Panc1 (cell line): ENCODE measurements at regions not wholly inside any gene's neighbourhood (a gene's known extent, or its start where the extent isn't known, plus 50 kb on each side); places are given as distances from the start of the nearest gene placed in this dataset.

Experiments used
- ATAC-seq: fragments of 200-7000 bp; cut with Tn5 transposase; 2 replicates; pipeline ENCODE4 v1.9.1; 2020; ENCODE audit warnings: mild to moderate bottlenecking, moderate library complexity
- BruUV-seq: library from RNA; stranded (reverse); fragments of 400-500 nt; replicated peaks from 2 replicates; lab custom pipeline; 2021; lab: Mats Ljungman, UMichigan
- CTCF ChIA-PET: fragments of 300-600 bp; sonication (Branson Sonifier 250); formaldehyde crosslinking; loops from one replicate; lab custom pipeline; 2022; ENCODE audit warnings: antibody characterized with exemption; lab: Charles Lee
- POLR2A ChIA-PET: fragments of 300-600 bp; sonication (Branson Sonifier 250); formaldehyde crosslinking; loops from one replicate; lab custom pipeline; 2022; ENCODE audit warnings: antibody characterized with exemption; lab: Charles Lee
- DNase-seq: peaks from one replicate; pipeline ENCODE4 v3.0.0-alpha.2; 2010; ENCODE audit warnings: low read depth, low spot score
- H3K27ac ChIP-seq: 2 replicates; pipeline ENCODE4 v1.5.1; 2011; ENCODE audit warnings: mild to moderate bottlenecking, low read length, inconsistent platforms
- H3K27me3 ChIP-seq: fragments of 200-500 bp; sonication (Bioruptor generic); 2 replicates; pipeline ENCODE4 v1.6.0; 2014; ENCODE audit warnings: low read length, inconsistent platforms; ENCODE audit not compliant: control insufficient read depth, insufficient read depth
- H3K36me3 ChIP-seq: fragments of 200-500 bp; sonication (Bioruptor generic); 2 replicates; pipeline ENCODE4 v1.5.1; 2014; ENCODE audit warnings: inconsistent platforms, mild to moderate bottlenecking, low read length, moderate library complexity; ENCODE audit not compliant: control insufficient read depth, insufficient read depth
- H3K4me1 ChIP-seq: 2 replicates; pipeline ENCODE4 v1.5.1; 2011; ENCODE audit warnings: inconsistent platforms, mild to moderate bottlenecking, low read length, moderate library complexity; ENCODE audit not compliant: control insufficient read depth, insufficient read depth
- H3K4me3 ChIP-seq, 2 experiments: 2 replicates each; pipeline ENCODE4 v1.5.1; 2011 to 2012; ENCODE audit warnings: low read depth in 2 of 2, low read length in 2 of 2, mild to moderate bottlenecking in 2 of 2, inconsistent platforms in 1 of 2, moderate library complexity in 1 of 2
- H3K9me3 ChIP-seq: fragments of 200-500 bp; sonication (Bioruptor generic); 2 replicates; pipeline ENCODE4 v1.5.1; 2014; ENCODE audit warnings: low read depth, mild to moderate bottlenecking, inconsistent platforms, low read length, moderate library complexity; ENCODE audit not compliant: control insufficient read depth, insufficient read depth
- SIN3A ChIP-seq: IDR thresholded peaks from 2 replicates; pipeline ENCODE4 v1.6.1; 2012; ENCODE audit warnings: low read depth, mild to moderate bottlenecking, low read length, moderate library complexity, borderline replicate concordance; ENCODE audit not compliant: insufficient read depth
- TCF7L2 ChIP-seq: IDR thresholded peaks from 2 replicates; pipeline ENCODE4 v1.6.1; 2011; ENCODE audit warnings: mild to moderate bottlenecking, low read depth, low read length, inconsistent platforms
- in situ Hi-C: cut with HindIII; loops from 2 replicates; pipeline ENCODE4 v1.10.0; 2016; ENCODE audit warnings: low sequenced_read_pairs, low pct_unique_long_range_greater_than_20kb
- intact Hi-C: fragments of 100-400 bp; cut with micrococcal nuclease; formaldehyde crosslinking; loops from one replicate; pipeline ENCODE4 v1.10.0; 2022; ENCODE audit not compliant: unreplicated experiment
- TF ChIP-seq, protein P1 (sequence below): fragments of 450-650 bp; IDR thresholded peaks from 2 replicates; pipeline ENCODE4 v1.5.1; 2017; ENCODE audit warnings: mild to moderate bottlenecking
- TF ChIP-seq, protein P2 (sequence below), 2 experiments: IDR thresholded peaks; 2 replicates each; pipeline ENCODE4 v1.6.1; 2011 to 2012; ENCODE audit warnings: low read depth in 2 of 2, control low read depth in 1 of 2, low read length in 1 of 2, mild to moderate bottlenecking in 1 of 2, moderate library complexity in 1 of 2; ENCODE audit not compliant: insufficient read depth in 1 of 2

DNA sequence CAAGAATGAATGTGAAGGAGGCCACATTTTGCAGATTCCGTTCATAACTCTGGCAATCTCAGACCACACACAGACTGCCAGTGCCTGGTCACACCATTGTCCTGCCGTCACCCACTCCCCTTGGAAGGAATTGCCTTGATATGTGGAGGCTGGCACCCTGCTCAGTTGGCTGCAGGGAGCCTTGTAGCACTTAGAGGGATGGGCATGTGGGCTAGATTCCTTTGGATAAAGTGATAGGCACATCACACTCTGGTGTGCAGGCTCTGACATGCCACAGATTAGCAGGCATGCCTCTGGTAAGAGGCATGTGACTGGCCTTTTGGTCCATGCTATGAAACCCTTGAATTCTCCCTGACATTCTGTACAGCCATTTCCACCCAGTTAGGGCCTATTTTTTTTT, 254.6 kb upstream of the PIK3R1 start:
- no peak overlapping the region for H3K4me3 ChIP-seq
- H3K27ac ChIP-seq = no peak overlapping the region
- TF ChIP-seq TCF7L2 (no peak), SIN3A (no peak)
- TF ChIP-seq, protein P1, sequence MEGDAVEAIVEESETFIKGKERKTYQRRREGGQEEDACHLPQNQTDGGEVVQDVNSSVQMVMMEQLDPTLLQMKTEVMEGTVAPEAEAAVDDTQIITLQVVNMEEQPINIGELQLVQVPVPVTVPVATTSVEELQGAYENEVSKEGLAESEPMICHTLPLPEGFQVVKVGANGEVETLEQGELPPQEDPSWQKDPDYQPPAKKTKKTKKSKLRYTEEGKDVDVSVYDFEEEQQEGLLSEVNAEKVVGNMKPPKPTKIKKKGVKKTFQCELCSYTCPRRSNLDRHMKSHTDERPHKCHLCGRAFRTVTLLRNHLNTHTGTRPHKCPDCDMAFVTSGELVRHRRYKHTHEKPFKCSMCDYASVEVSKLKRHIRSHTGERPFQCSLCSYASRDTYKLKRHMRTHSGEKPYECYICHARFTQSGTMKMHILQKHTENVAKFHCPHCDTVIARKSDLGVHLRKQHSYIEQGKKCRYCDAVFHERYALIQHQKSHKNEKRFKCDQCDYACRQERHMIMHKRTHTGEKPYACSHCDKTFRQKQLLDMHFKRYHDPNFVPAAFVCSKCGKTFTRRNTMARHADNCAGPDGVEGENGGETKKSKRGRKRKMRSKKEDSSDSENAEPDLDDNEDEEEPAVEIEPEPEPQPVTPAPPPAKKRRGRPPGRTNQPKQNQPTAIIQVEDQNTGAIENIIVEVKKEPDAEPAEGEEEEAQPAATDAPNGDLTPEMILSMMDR = no peak
- H3K36me3 ChIP-seq = no peaks in the 10 kb centered on the region
- intact Hi-C loops = no loop called here
- H3K27me3 ChIP-seq = no peaks in the 10 kb centered on the region
- ATAC-seq (no peak), DNase-seq (no peak)
- in situ Hi-C loops = no loop called here
- POLR2A ChIA-PET = no interaction called here
- CTCF ChIA-PET = no interaction called here
- no TSS peak for BruUV-seq
- no peaks in the 10 kb centered on the region for H3K9me3 ChIP-seq
- H3K4me1 ChIP-seq = no peaks in the 10 kb centered on the region

GRCh38 chr5:67957374-67957773, 258.2 kb upstream of the PIK3R1 start:
- ATAC-seq (no peak), DNase-seq (no peak)
- POLR2A ChIA-PET = no interaction called here

More at GRCh38 chr5:67957374-67957773, 258.2 kb upstream of the PIK3R1 start:
- CTCF ChIA-PET = no interaction called here
- Histone ChIP-seq H3K9me3 (no peaks in the 10 kb centered on the region), H3K27ac (no peak overlapping the region), H3K27me3 (no peaks in the 10 kb centered on the region), H3K36me3 (no peaks in the 10 kb centered on the region), H3K4me3 (no peak overlapping the region), H3K4me1 (no peaks in the 10 kb centered on the region)
- in situ Hi-C loops (no loop called here), intact Hi-C loops (no loop called here)
- TF ChIP-seq, protein P2, sequence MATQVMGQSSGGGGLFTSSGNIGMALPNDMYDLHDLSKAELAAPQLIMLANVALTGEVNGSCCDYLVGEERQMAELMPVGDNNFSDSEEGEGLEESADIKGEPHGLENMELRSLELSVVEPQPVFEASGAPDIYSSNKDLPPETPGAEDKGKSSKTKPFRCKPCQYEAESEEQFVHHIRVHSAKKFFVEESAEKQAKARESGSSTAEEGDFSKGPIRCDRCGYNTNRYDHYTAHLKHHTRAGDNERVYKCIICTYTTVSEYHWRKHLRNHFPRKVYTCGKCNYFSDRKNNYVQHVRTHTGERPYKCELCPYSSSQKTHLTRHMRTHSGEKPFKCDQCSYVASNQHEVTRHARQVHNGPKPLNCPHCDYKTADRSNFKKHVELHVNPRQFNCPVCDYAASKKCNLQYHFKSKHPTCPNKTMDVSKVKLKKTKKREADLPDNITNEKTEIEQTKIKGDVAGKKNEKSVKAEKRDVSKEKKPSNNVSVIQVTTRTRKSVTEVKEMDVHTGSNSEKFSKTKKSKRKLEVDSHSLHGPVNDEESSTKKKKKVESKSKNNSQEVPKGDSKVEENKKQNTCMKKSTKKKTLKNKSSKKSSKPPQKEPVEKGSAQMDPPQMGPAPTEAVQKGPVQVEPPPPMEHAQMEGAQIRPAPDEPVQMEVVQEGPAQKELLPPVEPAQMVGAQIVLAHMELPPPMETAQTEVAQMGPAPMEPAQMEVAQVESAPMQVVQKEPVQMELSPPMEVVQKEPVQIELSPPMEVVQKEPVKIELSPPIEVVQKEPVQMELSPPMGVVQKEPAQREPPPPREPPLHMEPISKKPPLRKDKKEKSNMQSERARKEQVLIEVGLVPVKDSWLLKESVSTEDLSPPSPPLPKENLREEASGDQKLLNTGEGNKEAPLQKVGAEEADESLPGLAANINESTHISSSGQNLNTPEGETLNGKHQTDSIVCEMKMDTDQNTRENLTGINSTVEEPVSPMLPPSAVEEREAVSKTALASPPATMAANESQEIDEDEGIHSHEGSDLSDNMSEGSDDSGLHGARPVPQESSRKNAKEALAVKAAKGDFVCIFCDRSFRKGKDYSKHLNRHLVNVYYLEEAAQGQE (IDR thresholded peaks at IDR 0.05; ENCODE audit: insufficient read depth in 1 of 2, low read depth in 2 of 2, low read length in 1 of 2) = no peak
- TF ChIP-seq, protein P1 = no peak
- TF ChIP-seq TCF7L2 = no peak
- BruUV-seq = no TSS peak
